ENCODE measurements at regions not wholly inside any gene's neighbourhood (a gene's known extent, or its start where the extent isn't known, plus 50 kb on each side); places are given as distances from the start of the nearest gene placed in this dataset.

DNA sequence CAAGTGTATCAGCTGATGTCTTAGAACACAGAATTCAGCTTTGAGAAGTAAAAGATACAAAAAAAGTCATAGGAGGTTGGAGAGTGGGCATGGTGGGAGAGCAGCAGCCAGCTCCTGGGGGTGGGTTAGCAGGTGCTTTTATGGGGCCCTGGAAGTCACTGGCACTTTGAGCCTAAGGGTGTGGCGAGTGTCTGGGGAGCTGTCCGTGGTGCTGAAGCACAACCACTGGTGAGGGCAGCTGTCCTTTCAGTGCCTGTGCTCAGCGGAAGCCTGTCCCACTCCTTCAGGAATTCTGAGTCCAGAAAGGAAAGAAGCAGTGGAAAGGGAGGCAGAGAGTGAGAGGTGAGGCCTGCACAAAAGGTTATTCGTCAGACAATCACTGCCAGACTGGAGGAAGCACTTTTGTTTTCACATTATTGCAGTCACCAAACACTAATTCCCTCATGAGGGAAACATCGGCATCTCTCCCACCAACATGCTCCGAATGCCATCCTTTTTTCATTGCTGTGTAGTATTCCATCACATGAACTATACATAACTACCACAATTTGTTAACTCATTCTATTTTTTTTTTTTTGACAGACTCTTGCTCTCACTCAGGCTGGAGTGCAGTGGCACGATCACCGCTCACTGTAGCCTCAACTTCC, 59.4 kb upstream of the RAPGEF1 start (continued):
- TF ChIP-seq JUN (CRISPR knock-in tag; IDR thresholded peaks at IDR 0.05) (peak; percentile 94), CREB1 (CRISPR knock-in tag; IDR thresholded peaks at IDR 0.05) (no peak), MXD4 (CRISPR knock-in tag; IDR thresholded peaks at IDR 0.05; ENCODE audit: borderline replicate concordance) (no peak), GABPB1 (CRISPR knock-in tag; IDR thresholded peaks at IDR 0.05) (no peak), ZNF423 (CRISPR knock-in tag; IDR thresholded peaks at IDR 0.05) (no peak), ZNF396 (CRISPR knock-in tag; IDR thresholded peaks at IDR 0.05; ENCODE audit: borderline replicate concordance) (no peak), ATF3 (CRISPR knock-in tag; conservative IDR thresholded peaks at IDR 0.05) (no peak), OVOL2 (CRISPR knock-in tag; IDR thresholded peaks at IDR 0.05; ENCODE audit: borderline replicate concordance) (no peak), SMAD3 (CRISPR knock-in tag; IDR thresholded peaks at IDR 0.05; ENCODE audit: borderline replicate concordance) (peak; percentile 90)
- TF ChIP-seq, protein P1, sequence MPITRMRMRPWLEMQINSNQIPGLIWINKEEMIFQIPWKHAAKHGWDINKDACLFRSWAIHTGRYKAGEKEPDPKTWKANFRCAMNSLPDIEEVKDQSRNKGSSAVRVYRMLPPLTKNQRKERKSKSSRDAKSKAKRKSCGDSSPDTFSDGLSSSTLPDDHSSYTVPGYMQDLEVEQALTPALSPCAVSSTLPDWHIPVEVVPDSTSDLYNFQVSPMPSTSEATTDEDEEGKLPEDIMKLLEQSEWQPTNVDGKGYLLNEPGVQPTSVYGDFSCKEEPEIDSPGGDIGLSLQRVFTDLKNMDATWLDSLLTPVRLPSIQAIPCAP (CRISPR knock-in tag; IDR thresholded peaks at IDR 0.05), result no peak
- TF ChIP-seq, protein P2, sequence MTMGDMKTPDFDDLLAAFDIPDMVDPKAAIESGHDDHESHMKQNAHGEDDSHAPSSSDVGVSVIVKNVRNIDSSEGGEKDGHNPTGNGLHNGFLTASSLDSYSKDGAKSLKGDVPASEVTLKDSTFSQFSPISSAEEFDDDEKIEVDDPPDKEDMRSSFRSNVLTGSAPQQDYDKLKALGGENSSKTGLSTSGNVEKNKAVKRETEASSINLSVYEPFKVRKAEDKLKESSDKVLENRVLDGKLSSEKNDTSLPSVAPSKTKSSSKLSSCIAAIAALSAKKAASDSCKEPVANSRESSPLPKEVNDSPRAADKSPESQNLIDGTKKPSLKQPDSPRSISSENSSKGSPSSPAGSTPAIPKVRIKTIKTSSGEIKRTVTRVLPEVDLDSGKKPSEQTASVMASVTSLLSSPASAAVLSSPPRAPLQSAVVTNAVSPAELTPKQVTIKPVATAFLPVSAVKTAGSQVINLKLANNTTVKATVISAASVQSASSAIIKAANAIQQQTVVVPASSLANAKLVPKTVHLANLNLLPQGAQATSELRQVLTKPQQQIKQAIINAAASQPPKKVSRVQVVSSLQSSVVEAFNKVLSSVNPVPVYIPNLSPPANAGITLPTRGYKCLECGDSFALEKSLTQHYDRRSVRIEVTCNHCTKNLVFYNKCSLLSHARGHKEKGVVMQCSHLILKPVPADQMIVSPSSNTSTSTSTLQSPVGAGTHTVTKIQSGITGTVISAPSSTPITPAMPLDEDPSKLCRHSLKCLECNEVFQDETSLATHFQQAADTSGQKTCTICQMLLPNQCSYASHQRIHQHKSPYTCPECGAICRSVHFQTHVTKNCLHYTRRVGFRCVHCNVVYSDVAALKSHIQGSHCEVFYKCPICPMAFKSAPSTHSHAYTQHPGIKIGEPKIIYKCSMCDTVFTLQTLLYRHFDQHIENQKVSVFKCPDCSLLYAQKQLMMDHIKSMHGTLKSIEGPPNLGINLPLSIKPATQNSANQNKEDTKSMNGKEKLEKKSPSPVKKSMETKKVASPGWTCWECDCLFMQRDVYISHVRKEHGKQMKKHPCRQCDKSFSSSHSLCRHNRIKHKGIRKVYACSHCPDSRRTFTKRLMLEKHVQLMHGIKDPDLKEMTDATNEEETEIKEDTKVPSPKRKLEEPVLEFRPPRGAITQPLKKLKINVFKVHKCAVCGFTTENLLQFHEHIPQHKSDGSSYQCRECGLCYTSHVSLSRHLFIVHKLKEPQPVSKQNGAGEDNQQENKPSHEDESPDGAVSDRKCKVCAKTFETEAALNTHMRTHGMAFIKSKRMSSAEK (CRISPR knock-in tag; IDR thresholded peaks at IDR 0.05; ENCODE audit: borderline replicate concordance), result no peak
- TF ChIP-seq, protein P3, sequence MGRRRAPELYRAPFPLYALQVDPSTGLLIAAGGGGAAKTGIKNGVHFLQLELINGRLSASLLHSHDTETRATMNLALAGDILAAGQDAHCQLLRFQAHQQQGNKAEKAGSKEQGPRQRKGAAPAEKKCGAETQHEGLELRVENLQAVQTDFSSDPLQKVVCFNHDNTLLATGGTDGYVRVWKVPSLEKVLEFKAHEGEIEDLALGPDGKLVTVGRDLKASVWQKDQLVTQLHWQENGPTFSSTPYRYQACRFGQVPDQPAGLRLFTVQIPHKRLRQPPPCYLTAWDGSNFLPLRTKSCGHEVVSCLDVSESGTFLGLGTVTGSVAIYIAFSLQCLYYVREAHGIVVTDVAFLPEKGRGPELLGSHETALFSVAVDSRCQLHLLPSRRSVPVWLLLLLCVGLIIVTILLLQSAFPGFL (CRISPR knock-in tag; IDR thresholded peaks at IDR 0.05; ENCODE audit: borderline replicate concordance), result peak; percentile 71; the same call in 1 of the 2 replicates

- ChIA-PET POLR2A (no interaction called here), CTCF (interaction anchor here (1.0 to 1.1 kb wide), 2 partner anchors 57 to 461 kb away, joined by 3 read pairs; no protein-coding TSS in a partner anchor)
- Mint-ChIP-seq H3K4me3 (no peak overlapping the region), H3K9me3 (peaks cover 5% of the 10 kb centered on the region; the same call in 1 of the 2 replicates), H3K27ac (no peak overlapping the region), H3K36me3 (no peaks in the 10 kb centered on the region), H3K27me3 (ENCODE audit: low read depth) (no peaks in the 10 kb centered on the region), H3K4me1 (peaks cover 15% of the 10 kb centered on the region)
- DNase-seq (ENCODE audit: low spot score) (no peak), ATAC-seq (no peak)
- TF ChIP-seq NFE2L1 (CRISPR knock-in tag; IDR thresholded peaks at IDR 0.05) (no peak), GRHL2 (CRISPR knock-in tag; IDR thresholded peaks at IDR 0.05; ENCODE audit: insufficient replicate concordance, severe bottlenecking) (no peak), CREM (CRISPR knock-in tag; IDR thresholded peaks at IDR 0.05) (no peak), EMX1 (CRISPR knock-in tag; IDR thresholded peaks at IDR 0.05) (no peak), ATF1 (CRISPR knock-in tag; IDR thresholded peaks at IDR 0.05) (no peak), IRF2 (CRISPR knock-in tag; IDR thresholded peaks at IDR 0.05; ENCODE audit: borderline replicate concordance, low read depth) (no peak), NR1H2 (CRISPR knock-in tag; IDR thresholded peaks at IDR 0.05) (no peak), STAT6 (CRISPR knock-in tag; conservative IDR thresholded peaks at IDR 0.05; ENCODE audit: low read depth) (no peak), GABPB1 (CRISPR knock-in tag; IDR thresholded peaks at IDR 0.05) (no peak)
- TF ChIP-seq, protein P4, sequence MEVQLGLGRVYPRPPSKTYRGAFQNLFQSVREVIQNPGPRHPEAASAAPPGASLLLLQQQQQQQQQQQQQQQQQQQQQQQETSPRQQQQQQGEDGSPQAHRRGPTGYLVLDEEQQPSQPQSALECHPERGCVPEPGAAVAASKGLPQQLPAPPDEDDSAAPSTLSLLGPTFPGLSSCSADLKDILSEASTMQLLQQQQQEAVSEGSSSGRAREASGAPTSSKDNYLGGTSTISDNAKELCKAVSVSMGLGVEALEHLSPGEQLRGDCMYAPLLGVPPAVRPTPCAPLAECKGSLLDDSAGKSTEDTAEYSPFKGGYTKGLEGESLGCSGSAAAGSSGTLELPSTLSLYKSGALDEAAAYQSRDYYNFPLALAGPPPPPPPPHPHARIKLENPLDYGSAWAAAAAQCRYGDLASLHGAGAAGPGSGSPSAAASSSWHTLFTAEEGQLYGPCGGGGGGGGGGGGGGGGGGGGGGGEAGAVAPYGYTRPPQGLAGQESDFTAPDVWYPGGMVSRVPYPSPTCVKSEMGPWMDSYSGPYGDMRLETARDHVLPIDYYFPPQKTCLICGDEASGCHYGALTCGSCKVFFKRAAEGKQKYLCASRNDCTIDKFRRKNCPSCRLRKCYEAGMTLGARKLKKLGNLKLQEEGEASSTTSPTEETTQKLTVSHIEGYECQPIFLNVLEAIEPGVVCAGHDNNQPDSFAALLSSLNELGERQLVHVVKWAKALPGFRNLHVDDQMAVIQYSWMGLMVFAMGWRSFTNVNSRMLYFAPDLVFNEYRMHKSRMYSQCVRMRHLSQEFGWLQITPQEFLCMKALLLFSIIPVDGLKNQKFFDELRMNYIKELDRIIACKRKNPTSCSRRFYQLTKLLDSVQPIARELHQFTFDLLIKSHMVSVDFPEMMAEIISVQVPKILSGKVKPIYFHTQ (CRISPR knock-in tag; IDR thresholded peaks at IDR 0.05), result no peak
- TF ChIP-seq, protein P5, sequence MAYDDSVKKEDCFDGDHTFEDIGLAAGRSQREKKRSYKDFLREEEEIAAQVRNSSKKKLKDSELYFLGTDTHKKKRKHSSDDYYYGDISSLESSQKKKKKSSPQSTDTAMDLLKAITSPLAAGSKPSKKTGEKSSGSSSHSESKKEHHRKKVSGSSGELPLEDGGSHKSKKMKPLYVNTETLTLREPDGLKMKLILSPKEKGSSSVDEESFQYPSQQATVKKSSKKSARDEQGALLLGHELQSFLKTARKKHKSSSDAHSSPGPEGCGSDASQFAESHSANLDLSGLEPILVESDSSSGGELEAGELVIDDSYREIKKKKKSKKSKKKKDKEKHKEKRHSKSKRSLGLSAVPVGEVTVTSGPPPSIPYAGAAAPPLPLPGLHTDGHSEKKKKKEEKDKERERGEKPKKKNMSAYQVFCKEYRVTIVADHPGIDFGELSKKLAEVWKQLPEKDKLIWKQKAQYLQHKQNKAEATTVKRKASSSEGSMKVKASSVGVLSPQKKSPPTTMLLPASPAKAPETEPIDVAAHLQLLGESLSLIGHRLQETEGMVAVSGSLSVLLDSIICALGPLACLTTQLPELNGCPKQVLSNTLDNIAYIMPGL (CRISPR knock-in tag; IDR thresholded peaks at IDR 0.05), result no peak
Observed at GRCh38 chr9:131798246-131798645, 58.4 kb upstream of the RAPGEF1 start.

Data from WTC11 (cell line).